Body of pancreas (tissue), 4 donors: ENCODE measurements at regions not wholly inside any gene's neighbourhood (a gene's known extent, or its start where the extent isn't known, plus 50 kb on each side); places are given as distances from the start of the nearest gene placed in this dataset.

ENCODE experiments used
- CTCF ChIP-seq, 7 experiments: fragments of 450-650 bp in 4 of 7; fragments of 200-600 bp in 3 of 7; sonication (generic) in 3 of 7; IDR thresholded peaks; one replicate each; pipeline ENCODE4 v1.5.1; 2016 to 2019; ENCODE audit warnings: antibody characterized with exemption in 7 of 7
- POLR2A ChIP-seq, 3 donors: fragments of 450-650 bp; IDR thresholded peaks; one replicate each; pipeline ENCODE4 v1.6.1; 2016; ENCODE audit warnings: antibody characterized with exemption in 3 of 3, mild to moderate bottlenecking in 2 of 3

- no peak for TF ChIP-seq POLR2A (IDR thresholded peaks at IDR 0.05)
- no peak for TF ChIP-seq CTCF (IDR thresholded peaks at IDR 0.05)
Observed at GRCh38 chr7:4472728-4473127, 209.4 kb upstream of the FOXK1 start.
